ENCODE measurements at regions not wholly inside any gene's neighbourhood (a gene's known extent, or its start where the extent isn't known, plus 50 kb on each side); places are given as distances from the start of the nearest gene placed in this dataset.

DNA sequence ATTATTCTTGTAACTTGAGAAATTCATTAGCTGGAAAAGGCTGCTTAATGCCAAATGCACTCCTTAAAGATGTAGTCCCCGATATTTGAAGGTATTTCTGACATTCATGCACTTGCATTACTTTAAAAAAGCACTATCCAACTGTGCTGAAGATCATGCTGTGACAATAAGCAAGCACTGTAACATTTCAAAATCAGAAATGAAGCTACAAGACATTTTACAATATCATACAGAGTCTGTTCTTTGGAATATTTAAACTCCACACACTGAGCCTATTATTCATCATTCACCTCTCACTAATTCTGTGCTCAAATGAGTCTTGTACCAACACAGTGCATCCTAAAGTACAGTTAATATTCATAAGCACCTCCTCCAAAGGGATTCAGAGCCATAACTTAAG, 413.2 kb downstream of the CETN3 start:
- TF ChIP-seq, protein P1, sequence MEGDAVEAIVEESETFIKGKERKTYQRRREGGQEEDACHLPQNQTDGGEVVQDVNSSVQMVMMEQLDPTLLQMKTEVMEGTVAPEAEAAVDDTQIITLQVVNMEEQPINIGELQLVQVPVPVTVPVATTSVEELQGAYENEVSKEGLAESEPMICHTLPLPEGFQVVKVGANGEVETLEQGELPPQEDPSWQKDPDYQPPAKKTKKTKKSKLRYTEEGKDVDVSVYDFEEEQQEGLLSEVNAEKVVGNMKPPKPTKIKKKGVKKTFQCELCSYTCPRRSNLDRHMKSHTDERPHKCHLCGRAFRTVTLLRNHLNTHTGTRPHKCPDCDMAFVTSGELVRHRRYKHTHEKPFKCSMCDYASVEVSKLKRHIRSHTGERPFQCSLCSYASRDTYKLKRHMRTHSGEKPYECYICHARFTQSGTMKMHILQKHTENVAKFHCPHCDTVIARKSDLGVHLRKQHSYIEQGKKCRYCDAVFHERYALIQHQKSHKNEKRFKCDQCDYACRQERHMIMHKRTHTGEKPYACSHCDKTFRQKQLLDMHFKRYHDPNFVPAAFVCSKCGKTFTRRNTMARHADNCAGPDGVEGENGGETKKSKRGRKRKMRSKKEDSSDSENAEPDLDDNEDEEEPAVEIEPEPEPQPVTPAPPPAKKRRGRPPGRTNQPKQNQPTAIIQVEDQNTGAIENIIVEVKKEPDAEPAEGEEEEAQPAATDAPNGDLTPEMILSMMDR (IDR thresholded peaks at IDR 0.05 in 8 of 11, conservative IDR thresholded peaks at IDR 0.05 in 3 of 11): no peak
- TF ChIP-seq POLR2AphosphoS5 (IDR thresholded peaks at IDR 0.05): no peak

Data from spleen (tissue), 7 donors.